WTC11 (cell line): ENCODE measurements at regions not wholly inside any gene's neighbourhood (a gene's known extent, or its start where the extent isn't known, plus 50 kb on each side); places are given as distances from the start of the nearest gene placed in this dataset.

Experiments
- ATAC-seq: fragments of 200-7000 bp; cut with Tn5 transposase; 2 replicates; pipeline ENCODE4 v1.10.0; 2021; ENCODE audit warnings: mild to moderate bottlenecking, moderate library complexity
- CTCF ChIA-PET: fragments of 300-600 bp; sonication (Branson Sonifier 250); formaldehyde crosslinking; loops from one replicate; lab custom pipeline; 2021; ENCODE audit warnings: antibody characterized with exemption; lab: Charles Lee
- POLR2A ChIA-PET: fragments of 350-600 bp; sonication (Branson Sonifier 250); formaldehyde crosslinking; loops from one replicate; lab custom pipeline; 2021; ENCODE audit warnings: antibody characterized with exemption; lab: Charles Lee
- DNase-seq: peaks from one replicate; pipeline ENCODE4 v3.0.0; 2021; ENCODE audit warnings: low spot score
- H3K27ac Mint-ChIP-seq: 2 replicates; pipeline ENCODE4 v1.8.0; 2021; ENCODE audit warnings: mixed read lengths
- H3K27me3 Mint-ChIP-seq: 2 replicates; pipeline ENCODE4 v1.8.0; 2021; ENCODE audit warnings: low read depth, mild to moderate bottlenecking, moderate library complexity, mixed read lengths
- H3K36me3 Mint-ChIP-seq: 2 replicates; pipeline ENCODE4 v1.8.0; 2021; ENCODE audit warnings: mixed read lengths
- H3K4me1 Mint-ChIP-seq: 2 replicates; pipeline ENCODE4 v1.8.0; 2022; ENCODE audit warnings: mixed read lengths
- H3K4me3 Mint-ChIP-seq: 2 replicates; pipeline ENCODE4 v1.8.0; 2021; ENCODE audit warnings: mild to moderate bottlenecking, moderate library complexity, mixed read lengths
- H3K9me3 Mint-ChIP-seq: 2 replicates; pipeline ENCODE4 v1.8.0; 2021; ENCODE audit warnings: mixed read lengths
- CBFB ChIP-seq: sonication (generic); formaldehyde crosslinking; IDR thresholded peaks from 2 replicates; pipeline ENCODE4 v1.8.1; 2022; ENCODE audit warnings: mild to moderate bottlenecking, low read depth, missing genetic modification reagents
- CREM ChIP-seq: sonication (generic); formaldehyde crosslinking; IDR thresholded peaks from 2 replicates; pipeline ENCODE4 v1.8.1; 2022; ENCODE audit warnings: mild to moderate bottlenecking, missing genetic modification reagents, moderate library complexity
- FOXP1 ChIP-seq: sonication (generic); formaldehyde crosslinking; IDR thresholded peaks from 2 replicates; pipeline ENCODE4 v1.8.0; 2022; ENCODE audit warnings: missing genetic modification reagents, mild to moderate bottlenecking, moderate library complexity, borderline replicate concordance
- GABPB1 ChIP-seq: sonication (generic); formaldehyde crosslinking; IDR thresholded peaks from 2 replicates; pipeline ENCODE4 v1.8.1; 2023; ENCODE audit warnings: mild to moderate bottlenecking, missing genetic modification reagents
- JUN ChIP-seq: sonication (generic); formaldehyde crosslinking; IDR thresholded peaks from 2 replicates; pipeline ENCODE4 v1.8.0; 2023; ENCODE audit warnings: mild to moderate bottlenecking, missing genetic modification reagents
- MXD4 ChIP-seq: fragments of 250-450 bp; sonication (Bioruptor Pico); IDR thresholded peaks from 2 replicates; pipeline ENCODE4 v1.8.0; 2021; ENCODE audit warnings: mild to moderate bottlenecking, moderate library complexity, borderline replicate concordance
- NFATC4 ChIP-seq: fragments of 250-450 bp; sonication (Bioruptor Pico); IDR thresholded peaks from 2 replicates; pipeline ENCODE4 v1.9.0; 2021; ENCODE audit warnings: mild to moderate bottlenecking
- NFYB ChIP-seq: sonication (generic); formaldehyde crosslinking; conservative IDR thresholded peaks from 2 replicates; pipeline ENCODE4 v1.8.0; 2022; ENCODE audit warnings: low read depth, missing genetic modification reagents
- NR2C2 ChIP-seq: sonication (generic); formaldehyde crosslinking; IDR thresholded peaks from 2 replicates; pipeline ENCODE4 v1.8.0; 2022; ENCODE audit warnings: mild to moderate bottlenecking, missing genetic modification reagents
- OVOL2 ChIP-seq: fragments of 250-450 bp; sonication (Bioruptor Pico); IDR thresholded peaks from 2 replicates; pipeline ENCODE4 v1.9.0; 2021; ENCODE audit warnings: mild to moderate bottlenecking, borderline replicate concordance
- RELA ChIP-seq: sonication (generic); formaldehyde crosslinking; IDR thresholded peaks from 2 replicates; pipeline ENCODE4 v1.8.1; 2022; ENCODE audit warnings: missing genetic modification reagents, mild to moderate bottlenecking, borderline replicate concordance
- RORB ChIP-seq: fragments of 250-450 bp; sonication (Bioruptor Pico); IDR thresholded peaks from 2 replicates; pipeline ENCODE4 v1.9.0; 2021; ENCODE audit warnings: mild to moderate bottlenecking
- ZNF317 ChIP-seq: sonication (generic); formaldehyde crosslinking; IDR thresholded peaks from 2 replicates; pipeline ENCODE4 v1.8.1; 2023; ENCODE audit warnings: low read depth, mild to moderate bottlenecking, moderate library complexity, missing genetic modification reagents, borderline replicate concordance
- ZNF416 ChIP-seq: fragments of 250-450 bp; sonication (Bioruptor Pico); IDR thresholded peaks from 2 replicates; pipeline ENCODE4 v1.9.0; 2021; ENCODE audit warnings: mild to moderate bottlenecking, inconsistent platforms
- ZNF671 ChIP-seq: fragments of 250-450 bp; sonication (Bioruptor Pico); IDR thresholded peaks from 2 replicates; pipeline ENCODE4 v1.8.0; 2021; ENCODE audit warnings: mild to moderate bottlenecking
- TF ChIP-seq, protein P1 (sequence below): sonication (generic); formaldehyde crosslinking; IDR thresholded peaks from 2 replicates; pipeline ENCODE4 v1.8.1; 2023; ENCODE audit warnings: mild to moderate bottlenecking, missing genetic modification reagents, borderline replicate concordance
- TF ChIP-seq, protein P2 (sequence below): fragments of 250-450 bp; sonication (Bioruptor Pico); IDR thresholded peaks from 2 replicates; pipeline ENCODE4 v1.9.0; 2021; ENCODE audit warnings: mild to moderate bottlenecking
- TF ChIP-seq, protein P3 (sequence below): sonication (generic); formaldehyde crosslinking; IDR thresholded peaks from 2 replicates; pipeline ENCODE4 v1.8.0; 2023; ENCODE audit warnings: missing genetic modification reagents, mild to moderate bottlenecking, borderline replicate concordance
- TF ChIP-seq, protein P4 (sequence below): sonication (generic); formaldehyde crosslinking; IDR thresholded peaks from 2 replicates; pipeline ENCODE4 v1.8.1; 2023; ENCODE audit warnings: mild to moderate bottlenecking, missing genetic modification reagents

DNA sequence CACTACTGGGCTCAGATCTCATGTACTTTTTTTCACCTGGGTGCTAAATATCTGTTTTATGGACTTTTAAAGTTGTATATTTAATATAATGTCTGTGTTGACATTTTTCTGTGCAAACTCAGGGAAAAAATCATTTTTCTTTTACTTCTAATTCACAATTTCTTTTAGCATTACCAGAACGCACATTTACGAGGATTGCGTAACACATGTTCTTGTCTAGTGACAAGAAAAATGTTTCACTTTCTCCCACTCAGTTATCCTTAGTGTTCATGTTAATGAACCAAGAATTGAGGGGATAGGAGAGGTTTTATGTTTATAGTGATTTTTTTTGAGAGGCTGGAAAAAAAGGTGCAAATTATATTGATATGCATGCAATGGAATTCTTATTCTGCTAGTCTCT is 86.3 kb upstream of the PJA2 start:
- TF ChIP-seq, protein P1, sequence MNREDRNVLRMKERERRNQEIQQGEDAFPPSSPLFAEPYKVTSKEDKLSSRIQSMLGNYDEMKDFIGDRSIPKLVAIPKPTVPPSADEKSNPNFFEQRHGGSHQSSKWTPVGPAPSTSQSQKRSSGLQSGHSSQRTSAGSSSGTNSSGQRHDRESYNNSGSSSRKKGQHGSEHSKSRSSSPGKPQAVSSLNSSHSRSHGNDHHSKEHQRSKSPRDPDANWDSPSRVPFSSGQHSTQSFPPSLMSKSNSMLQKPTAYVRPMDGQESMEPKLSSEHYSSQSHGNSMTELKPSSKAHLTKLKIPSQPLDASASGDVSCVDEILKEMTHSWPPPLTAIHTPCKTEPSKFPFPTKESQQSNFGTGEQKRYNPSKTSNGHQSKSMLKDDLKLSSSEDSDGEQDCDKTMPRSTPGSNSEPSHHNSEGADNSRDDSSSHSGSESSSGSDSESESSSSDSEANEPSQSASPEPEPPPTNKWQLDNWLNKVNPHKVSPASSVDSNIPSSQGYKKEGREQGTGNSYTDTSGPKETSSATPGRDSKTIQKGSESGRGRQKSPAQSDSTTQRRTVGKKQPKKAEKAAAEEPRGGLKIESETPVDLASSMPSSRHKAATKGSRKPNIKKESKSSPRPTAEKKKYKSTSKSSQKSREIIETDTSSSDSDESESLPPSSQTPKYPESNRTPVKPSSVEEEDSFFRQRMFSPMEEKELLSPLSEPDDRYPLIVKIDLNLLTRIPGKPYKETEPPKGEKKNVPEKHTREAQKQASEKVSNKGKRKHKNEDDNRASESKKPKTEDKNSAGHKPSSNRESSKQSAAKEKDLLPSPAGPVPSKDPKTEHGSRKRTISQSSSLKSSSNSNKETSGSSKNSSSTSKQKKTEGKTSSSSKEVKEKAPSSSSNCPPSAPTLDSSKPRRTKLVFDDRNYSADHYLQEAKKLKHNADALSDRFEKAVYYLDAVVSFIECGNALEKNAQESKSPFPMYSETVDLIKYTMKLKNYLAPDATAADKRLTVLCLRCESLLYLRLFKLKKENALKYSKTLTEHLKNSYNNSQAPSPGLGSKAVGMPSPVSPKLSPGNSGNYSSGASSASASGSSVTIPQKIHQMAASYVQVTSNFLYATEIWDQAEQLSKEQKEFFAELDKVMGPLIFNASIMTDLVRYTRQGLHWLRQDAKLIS = no peak
- no peak for TF ChIP-seq FOXP1 (CRISPR knock-in tag)
- TF ChIP-seq ZNF317 (CRISPR knock-in tag) = no peak
- TF ChIP-seq MXD4 (CRISPR knock-in tag) = no peak
- TF ChIP-seq, protein P2, sequence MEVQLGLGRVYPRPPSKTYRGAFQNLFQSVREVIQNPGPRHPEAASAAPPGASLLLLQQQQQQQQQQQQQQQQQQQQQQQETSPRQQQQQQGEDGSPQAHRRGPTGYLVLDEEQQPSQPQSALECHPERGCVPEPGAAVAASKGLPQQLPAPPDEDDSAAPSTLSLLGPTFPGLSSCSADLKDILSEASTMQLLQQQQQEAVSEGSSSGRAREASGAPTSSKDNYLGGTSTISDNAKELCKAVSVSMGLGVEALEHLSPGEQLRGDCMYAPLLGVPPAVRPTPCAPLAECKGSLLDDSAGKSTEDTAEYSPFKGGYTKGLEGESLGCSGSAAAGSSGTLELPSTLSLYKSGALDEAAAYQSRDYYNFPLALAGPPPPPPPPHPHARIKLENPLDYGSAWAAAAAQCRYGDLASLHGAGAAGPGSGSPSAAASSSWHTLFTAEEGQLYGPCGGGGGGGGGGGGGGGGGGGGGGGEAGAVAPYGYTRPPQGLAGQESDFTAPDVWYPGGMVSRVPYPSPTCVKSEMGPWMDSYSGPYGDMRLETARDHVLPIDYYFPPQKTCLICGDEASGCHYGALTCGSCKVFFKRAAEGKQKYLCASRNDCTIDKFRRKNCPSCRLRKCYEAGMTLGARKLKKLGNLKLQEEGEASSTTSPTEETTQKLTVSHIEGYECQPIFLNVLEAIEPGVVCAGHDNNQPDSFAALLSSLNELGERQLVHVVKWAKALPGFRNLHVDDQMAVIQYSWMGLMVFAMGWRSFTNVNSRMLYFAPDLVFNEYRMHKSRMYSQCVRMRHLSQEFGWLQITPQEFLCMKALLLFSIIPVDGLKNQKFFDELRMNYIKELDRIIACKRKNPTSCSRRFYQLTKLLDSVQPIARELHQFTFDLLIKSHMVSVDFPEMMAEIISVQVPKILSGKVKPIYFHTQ = no peak
- TF ChIP-seq GABPB1 = no peak
- no peak for TF ChIP-seq ZNF671 (CRISPR knock-in tag)
- TF ChIP-seq, protein P3, sequence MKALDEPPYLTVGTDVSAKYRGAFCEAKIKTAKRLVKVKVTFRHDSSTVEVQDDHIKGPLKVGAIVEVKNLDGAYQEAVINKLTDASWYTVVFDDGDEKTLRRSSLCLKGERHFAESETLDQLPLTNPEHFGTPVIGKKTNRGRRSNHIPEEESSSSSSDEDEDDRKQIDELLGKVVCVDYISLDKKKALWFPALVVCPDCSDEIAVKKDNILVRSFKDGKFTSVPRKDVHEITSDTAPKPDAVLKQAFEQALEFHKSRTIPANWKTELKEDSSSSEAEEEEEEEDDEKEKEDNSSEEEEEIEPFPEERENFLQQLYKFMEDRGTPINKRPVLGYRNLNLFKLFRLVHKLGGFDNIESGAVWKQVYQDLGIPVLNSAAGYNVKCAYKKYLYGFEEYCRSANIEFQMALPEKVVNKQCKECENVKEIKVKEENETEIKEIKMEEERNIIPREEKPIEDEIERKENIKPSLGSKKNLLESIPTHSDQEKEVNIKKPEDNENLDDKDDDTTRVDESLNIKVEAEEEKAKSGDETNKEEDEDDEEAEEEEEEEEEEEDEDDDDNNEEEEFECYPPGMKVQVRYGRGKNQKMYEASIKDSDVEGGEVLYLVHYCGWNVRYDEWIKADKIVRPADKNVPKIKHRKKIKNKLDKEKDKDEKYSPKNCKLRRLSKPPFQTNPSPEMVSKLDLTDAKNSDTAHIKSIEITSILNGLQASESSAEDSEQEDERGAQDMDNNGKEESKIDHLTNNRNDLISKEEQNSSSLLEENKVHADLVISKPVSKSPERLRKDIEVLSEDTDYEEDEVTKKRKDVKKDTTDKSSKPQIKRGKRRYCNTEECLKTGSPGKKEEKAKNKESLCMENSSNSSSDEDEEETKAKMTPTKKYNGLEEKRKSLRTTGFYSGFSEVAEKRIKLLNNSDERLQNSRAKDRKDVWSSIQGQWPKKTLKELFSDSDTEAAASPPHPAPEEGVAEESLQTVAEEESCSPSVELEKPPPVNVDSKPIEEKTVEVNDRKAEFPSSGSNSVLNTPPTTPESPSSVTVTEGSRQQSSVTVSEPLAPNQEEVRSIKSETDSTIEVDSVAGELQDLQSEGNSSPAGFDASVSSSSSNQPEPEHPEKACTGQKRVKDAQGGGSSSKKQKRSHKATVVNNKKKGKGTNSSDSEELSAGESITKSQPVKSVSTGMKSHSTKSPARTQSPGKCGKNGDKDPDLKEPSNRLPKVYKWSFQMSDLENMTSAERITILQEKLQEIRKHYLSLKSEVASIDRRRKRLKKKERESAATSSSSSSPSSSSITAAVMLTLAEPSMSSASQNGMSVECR (CRISPR knock-in tag) = no peak
- no peak for TF ChIP-seq ZNF416 (CRISPR knock-in tag)
- TF ChIP-seq, protein P4, sequence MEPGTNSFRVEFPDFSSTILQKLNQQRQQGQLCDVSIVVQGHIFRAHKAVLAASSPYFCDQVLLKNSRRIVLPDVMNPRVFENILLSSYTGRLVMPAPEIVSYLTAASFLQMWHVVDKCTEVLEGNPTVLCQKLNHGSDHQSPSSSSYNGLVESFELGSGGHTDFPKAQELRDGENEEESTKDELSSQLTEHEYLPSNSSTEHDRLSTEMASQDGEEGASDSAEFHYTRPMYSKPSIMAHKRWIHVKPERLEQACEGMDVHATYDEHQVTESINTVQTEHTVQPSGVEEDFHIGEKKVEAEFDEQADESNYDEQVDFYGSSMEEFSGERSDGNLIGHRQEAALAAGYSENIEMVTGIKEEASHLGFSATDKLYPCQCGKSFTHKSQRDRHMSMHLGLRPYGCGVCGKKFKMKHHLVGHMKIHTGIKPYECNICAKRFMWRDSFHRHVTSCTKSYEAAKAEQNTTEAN (CRISPR knock-in tag) = no peak
- TF ChIP-seq NR2C2 = no peak
- TF ChIP-seq OVOL2 (CRISPR knock-in tag) = no peak
- no peak for TF ChIP-seq RELA (CRISPR knock-in tag)
- no peak for TF ChIP-seq CBFB (CRISPR knock-in tag)
- no peak for TF ChIP-seq NFATC4 (CRISPR knock-in tag)
- TF ChIP-seq JUN (CRISPR knock-in tag) = no peak
- no peak for TF ChIP-seq RORB (CRISPR knock-in tag)
- no peak for TF ChIP-seq NFYB (CRISPR knock-in tag)
- TF ChIP-seq CREM = no peak
- no peaks in the 10 kb centered on the region for H3K36me3 Mint-ChIP-seq
- POLR2A ChIA-PET = no interaction called here
- ATAC-seq (no peak), DNase-seq (no peak)
- no peaks in the 10 kb centered on the region for H3K27me3 Mint-ChIP-seq
- H3K4me3 Mint-ChIP-seq = no peak overlapping the region
- CTCF ChIA-PET = interaction anchor here (1.1 kb wide), 1 partner anchor 18 kb away, joined by 3 read pairs; no protein-coding TSS in a partner anchor
- no peak overlapping the region for H3K27ac Mint-ChIP-seq
- H3K9me3 Mint-ChIP-seq = no peaks in the 10 kb centered on the region
- no peaks in the 10 kb centered on the region; the same call in 1 of the 2 replicates for H3K4me1 Mint-ChIP-seq
